Suprapubic skin (tissue), 4 donors: ENCODE measurements at regions not wholly inside any gene's neighbourhood (a gene's known extent, or its start where the extent isn't known, plus 50 kb on each side); places are given as distances from the start of the nearest gene placed in this dataset.

Source experiments
- DNase-seq, 2 donors: peaks; one replicate each; pipeline ENCODE4 v3.0.0-alpha.2; 2019; ENCODE audit warnings: low spot score in 2 of 2
- H3K27ac ChIP-seq: fragments of 200-600 bp; sonication (generic); one replicate; pipeline ENCODE4 v1.5.1; 2019
- H3K27me3 ChIP-seq: fragments of 200-600 bp; sonication (generic); one replicate; pipeline ENCODE4 v1.5.1; 2019
- H3K36me3 ChIP-seq: fragments of 200-600 bp; sonication (generic); one replicate; pipeline ENCODE4 v1.5.1; 2019
- H3K4me1 ChIP-seq: fragments of 200-600 bp; sonication (generic); one replicate; pipeline ENCODE4 v1.5.1; 2019
- H3K4me3 ChIP-seq: fragments of 200-600 bp; sonication (generic); one replicate; pipeline ENCODE4 v1.5.1; 2019; ENCODE audit warnings: mild to moderate bottlenecking
- H3K9me3 ChIP-seq: fragments of 200-600 bp; sonication (generic); one replicate; pipeline ENCODE4 v1.5.1; 2019
- EP300 ChIP-seq: sonication (generic); formaldehyde crosslinking; IDR thresholded peaks from one replicate; pipeline ENCODE4 v1.6.1; 2017; ENCODE audit warnings: antibody characterized with exemption
- POLR2A ChIP-seq, 2 donors: fragments of 450-650 bp; IDR thresholded peaks; one replicate each; pipeline ENCODE4 v1.6.1; 2017; ENCODE audit warnings: antibody characterized with exemption in 2 of 2, mild to moderate bottlenecking in 2 of 2, moderate library complexity in 2 of 2
- POLR2AphosphoS5 ChIP-seq, 3 donors: sonication (generic); formaldehyde crosslinking; IDR thresholded peaks; one replicate each; pipeline ENCODE4 v1.6.1; 2017; ENCODE audit warnings: antibody characterized with exemption in 3 of 3
- WGBS: methylation state at CpG from one replicate; pipeline ENCODE4 v1.1.5; 2018; 5-methylcytosine and 5-hydroxymethylcytosine counted together
- TF ChIP-seq, protein P1 (sequence below), 2 donors: fragments of 200-600 bp in 1 of 2; fragments of 450-650 bp in 1 of 2; sonication (generic) in 1 of 2; IDR thresholded peaks; one replicate each; pipeline ENCODE4 v1.5.1; 2016 to 2019; ENCODE audit warnings: antibody characterized with exemption in 2 of 2, mild to moderate bottlenecking in 1 of 2, moderate library complexity in 1 of 2

DNA sequence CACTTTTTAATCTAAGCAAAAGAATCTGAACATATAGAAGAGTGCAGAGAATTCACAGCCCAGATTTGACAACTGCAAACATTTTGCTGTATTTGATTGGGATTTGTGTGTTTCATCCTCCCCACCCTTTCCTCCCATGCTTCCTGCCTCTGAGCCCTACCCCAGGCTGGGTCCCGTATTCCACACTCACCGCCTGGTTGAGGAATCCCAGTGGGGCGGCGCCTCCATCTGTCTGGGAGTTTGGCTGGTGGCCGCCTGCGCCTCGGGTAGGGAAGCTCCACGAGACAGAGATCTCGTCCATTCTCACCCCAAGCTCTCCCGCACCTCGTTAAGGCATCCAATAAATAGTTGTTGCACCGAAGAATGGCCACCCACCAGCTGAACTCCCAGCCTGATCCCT is 70.7 kb upstream of the SLC22A11 start:
- WGBS, result 33% methylated on average over 12 of the region's 12 CpGs
- no peak for TF ChIP-seq POLR2AphosphoS5 (IDR thresholded peaks at IDR 0.05)
- TF ChIP-seq POLR2A (IDR thresholded peaks at IDR 0.05), result no peak
- TF ChIP-seq EP300, result no peak
- TF ChIP-seq, protein P1, sequence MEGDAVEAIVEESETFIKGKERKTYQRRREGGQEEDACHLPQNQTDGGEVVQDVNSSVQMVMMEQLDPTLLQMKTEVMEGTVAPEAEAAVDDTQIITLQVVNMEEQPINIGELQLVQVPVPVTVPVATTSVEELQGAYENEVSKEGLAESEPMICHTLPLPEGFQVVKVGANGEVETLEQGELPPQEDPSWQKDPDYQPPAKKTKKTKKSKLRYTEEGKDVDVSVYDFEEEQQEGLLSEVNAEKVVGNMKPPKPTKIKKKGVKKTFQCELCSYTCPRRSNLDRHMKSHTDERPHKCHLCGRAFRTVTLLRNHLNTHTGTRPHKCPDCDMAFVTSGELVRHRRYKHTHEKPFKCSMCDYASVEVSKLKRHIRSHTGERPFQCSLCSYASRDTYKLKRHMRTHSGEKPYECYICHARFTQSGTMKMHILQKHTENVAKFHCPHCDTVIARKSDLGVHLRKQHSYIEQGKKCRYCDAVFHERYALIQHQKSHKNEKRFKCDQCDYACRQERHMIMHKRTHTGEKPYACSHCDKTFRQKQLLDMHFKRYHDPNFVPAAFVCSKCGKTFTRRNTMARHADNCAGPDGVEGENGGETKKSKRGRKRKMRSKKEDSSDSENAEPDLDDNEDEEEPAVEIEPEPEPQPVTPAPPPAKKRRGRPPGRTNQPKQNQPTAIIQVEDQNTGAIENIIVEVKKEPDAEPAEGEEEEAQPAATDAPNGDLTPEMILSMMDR (IDR thresholded peaks at IDR 0.05), result no peak
- Histone ChIP-seq H3K4me3 (no peak overlapping the region), H3K9me3 (no peaks in the 10 kb centered on the region), H3K27me3 (peaks cover 56% of the 10 kb centered on the region), H3K27ac (no peak overlapping the region), H3K4me1 (no peaks in the 10 kb centered on the region), H3K36me3 (no peaks in the 10 kb centered on the region)
- DNase-seq, result no peak

GRCh38 chr11:64489831-64490441 is 65.8 kb upstream of the SLC22A11 start:
- Histone ChIP-seq H3K4me3 (no peak overlapping the region), H3K27me3 (peaks cover 61% of the 10 kb centered on the region), H3K4me1 (no peaks in the 10 kb centered on the region), H3K27ac (no peak overlapping the region), H3K36me3 (no peaks in the 10 kb centered on the region), H3K9me3 (no peaks in the 10 kb centered on the region)
- 20% methylated on average over 21 of the region's 26 CpGs for WGBS
- no peak for DNase-seq
- TF ChIP-seq EP300 (no peak), POLR2A (IDR thresholded peaks at IDR 0.05) (no peak)
- TF ChIP-seq, protein P1 (IDR thresholded peaks at IDR 0.05), result peak in 1 of 2 donors; percentile 56

DNA sequence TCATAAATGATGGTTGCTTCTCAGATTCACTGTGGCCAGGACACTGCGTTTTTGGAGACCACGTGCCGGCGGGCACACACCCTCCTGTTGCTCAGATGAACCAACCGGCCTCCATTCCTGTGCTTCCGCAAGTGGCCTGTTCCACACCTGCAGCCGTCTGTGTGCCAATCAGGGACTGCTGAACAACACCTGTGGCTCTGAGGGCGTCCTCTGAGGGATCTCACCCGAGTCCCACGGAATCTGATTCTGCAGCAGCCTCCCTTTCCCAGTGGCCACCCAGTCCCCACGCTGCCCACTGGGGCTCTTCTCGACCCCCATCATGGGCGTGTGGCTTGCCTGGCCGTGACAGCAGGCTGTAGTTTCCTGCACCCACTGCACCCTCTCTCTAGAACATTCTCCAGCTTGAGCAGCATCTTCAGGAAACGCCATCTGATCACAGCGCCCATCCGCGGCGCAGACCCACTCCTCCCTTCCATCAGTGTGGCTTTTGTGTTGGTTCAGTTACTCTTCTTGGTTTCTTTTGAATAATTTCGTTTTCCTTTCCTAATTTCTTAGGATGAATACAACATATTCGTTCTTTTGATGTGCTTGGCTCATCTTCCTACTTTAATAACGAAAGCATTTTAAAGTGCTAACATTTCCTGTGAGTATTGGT is 65.1 kb upstream of the SLC22A11 start:
- Histone ChIP-seq H3K27me3 (peaks cover 61% of the 10 kb centered on the region), H3K27ac (no peak overlapping the region), H3K36me3 (no peaks in the 10 kb centered on the region), H3K9me3 (no peaks in the 10 kb centered on the region), H3K4me3 (no peak overlapping the region), H3K4me1 (no peaks in the 10 kb centered on the region)
- no peak for DNase-seq
- 78% methylated on average over 22 of the region's 22 CpGs for WGBS
- TF ChIP-seq POLR2AphosphoS5 (IDR thresholded peaks at IDR 0.05) (no peak), POLR2A (IDR thresholded peaks at IDR 0.05) (no peak), EP300 (no peak)
- TF ChIP-seq, protein P1 (IDR thresholded peaks at IDR 0.05), result no peak

DNA sequence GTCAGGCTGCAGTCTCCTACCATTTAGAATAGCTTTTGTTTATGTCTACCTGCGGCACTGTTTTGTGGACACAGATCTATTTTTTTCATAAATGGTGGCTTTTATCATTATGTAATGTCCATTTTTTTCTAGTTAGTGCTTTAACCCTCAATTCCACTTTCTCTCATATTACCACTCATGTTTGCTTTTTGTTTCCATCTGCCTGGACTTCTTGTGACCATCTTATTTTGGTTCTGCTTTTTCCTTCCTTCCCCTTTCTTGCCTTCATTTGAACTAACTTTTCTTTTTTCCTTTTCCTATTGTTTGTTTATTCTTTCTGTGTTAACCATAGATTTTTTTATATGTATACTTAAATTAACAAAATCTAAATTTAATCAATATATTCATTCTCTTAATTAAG is 63.2 kb upstream of the SLC22A11 start:
- no peak for DNase-seq
- H3K27me3 ChIP-seq, result peaks cover 51% of the 10 kb centered on the region
- WGBS, result 74% methylated on average over 1 of the region's 1 CpG

GRCh38 chr11:64498136-64498535 is 57.6 kb upstream of the SLC22A11 start:
- no peak overlapping the region for H3K27ac ChIP-seq
- TF ChIP-seq, protein P1 (IDR thresholded peaks at IDR 0.05), result no peak
- no peak for TF ChIP-seq POLR2AphosphoS5 (IDR thresholded peaks at IDR 0.05)
- H3K4me3 ChIP-seq, result no peak overlapping the region
- H3K27me3 ChIP-seq, result peaks cover 39% of the 10 kb centered on the region
- WGBS, result 87% methylated on average over 4 of the region's 4 CpGs
- no peaks in the 10 kb centered on the region for H3K36me3 ChIP-seq
- H3K9me3 ChIP-seq, result no peaks in the 10 kb centered on the region
- peak; percentile 33 to 34 for DNase-seq
- no peaks in the 10 kb centered on the region for H3K4me1 ChIP-seq

More for the DNA sequence above, 63.2 kb upstream of the SLC22A11 start:
- H3K9me3 ChIP-seq, result no peaks in the 10 kb centered on the region
- TF ChIP-seq, protein P1 (IDR thresholded peaks at IDR 0.05), result no peak
- TF ChIP-seq POLR2AphosphoS5 (IDR thresholded peaks at IDR 0.05) (no peak), EP300 (no peak), POLR2A (IDR thresholded peaks at IDR 0.05) (no peak)
- no peak overlapping the region for H3K4me3 ChIP-seq
- no peaks in the 10 kb centered on the region for H3K4me1 ChIP-seq
- no peaks in the 10 kb centered on the region for H3K36me3 ChIP-seq
- no peak overlapping the region for H3K27ac ChIP-seq
